Lung (tissue), 11 donors: ENCODE measurements at regions not wholly inside any gene's neighbourhood (a gene's known extent, or its start where the extent isn't known, plus 50 kb on each side); places are given as distances from the start of the nearest gene placed in this dataset.
"Not testable (repeated sequence)": the region's sequence is repeated elsewhere in the genome, so short reads cannot be mapped to it uniquely, and the experiment has no call there.

ENCODE experiments used
- ATAC-seq: fragments of 200-7000 bp; cut with Tn5 transposase; one replicate; pipeline ENCODE4 v1.9.1; 2020; ENCODE audit warnings: moderate number of reproducible peaks; ENCODE audit not compliant: insufficient read depth, low FRiP score
- DNase-seq, 3 donors: peaks; one replicate each; pipeline ENCODE4 v3.0.0-alpha.2; 2013 to 2017
- H3K27ac ChIP-seq, 2 donors: one replicate each; pipeline ENCODE4 v1.5.1; 2013; ENCODE audit warnings: mild to moderate bottlenecking in 2 of 2, moderate library complexity in 2 of 2, control low read depth in 1 of 2, inconsistent platforms in 1 of 2, low read depth in 1 of 2, low read length in 1 of 2
- H3K27me3 ChIP-seq, 3 donors: one replicate each; pipeline ENCODE4 v1.5.1; 2013; ENCODE audit warnings: low read length in 2 of 3; ENCODE audit not compliant: control insufficient read depth in 3 of 3, insufficient read depth in 3 of 3
- H3K36me3 ChIP-seq, 4 donors: one replicate each; pipeline ENCODE4 v1.5.1; 2013; ENCODE audit warnings: low read length in 4 of 4, mild to moderate bottlenecking in 1 of 4, moderate library complexity in 1 of 4; ENCODE audit not compliant: control insufficient read depth in 4 of 4, insufficient read depth in 4 of 4
- H3K4me1 ChIP-seq, 5 donors: one replicate each; pipeline ENCODE4 v1.5.1; 2013; ENCODE audit warnings: low read length in 5 of 5, mild to moderate bottlenecking in 2 of 5, moderate library complexity in 1 of 5; ENCODE audit not compliant: control insufficient read depth in 5 of 5, insufficient read depth in 5 of 5
- H3K4me3 ChIP-seq: one replicate; pipeline ENCODE4 v1.5.1; 2013; ENCODE audit warnings: mild to moderate bottlenecking, control low read depth, moderate library complexity
- H3K9ac ChIP-seq, 2 donors: one replicate each; pipeline ENCODE4 v1.5.1; 2013; ENCODE audit warnings: low read length in 2 of 2, control low read depth in 1 of 2; ENCODE audit not compliant: insufficient read depth in 1 of 2
- H3K9me3 ChIP-seq, 4 donors: one replicate each; pipeline ENCODE4 v1.5.1; 2013; ENCODE audit warnings: low read length in 3 of 4, mild to moderate bottlenecking in 1 of 4, moderate library complexity in 1 of 4; ENCODE audit not compliant: control insufficient read depth in 4 of 4, insufficient read depth in 3 of 4
- WGBS, 2 donors: extraction: QIAGEN DNeasy Blood & Tissue Kit; methylation state at CpG; one replicate each; pipeline ENCODE4 v1.1.7; 2013; 5-methylcytosine and 5-hydroxymethylcytosine counted together
- TF ChIP-seq, protein P1 (sequence below): IDR thresholded peaks from 2 replicates; pipeline ENCODE4 v1.5.1; 2012; ENCODE audit warnings: mild to moderate bottlenecking; ENCODE audit errors: control extremely low read depth, extremely low read depth
- donor health status: control.
- donor health status: control.
- donor health status: Bipolar disorder and iron deficiency.
- donor health status: healthy.
- donor health status: DM: yes; HTN: yes; CAD: no.

DNA sequence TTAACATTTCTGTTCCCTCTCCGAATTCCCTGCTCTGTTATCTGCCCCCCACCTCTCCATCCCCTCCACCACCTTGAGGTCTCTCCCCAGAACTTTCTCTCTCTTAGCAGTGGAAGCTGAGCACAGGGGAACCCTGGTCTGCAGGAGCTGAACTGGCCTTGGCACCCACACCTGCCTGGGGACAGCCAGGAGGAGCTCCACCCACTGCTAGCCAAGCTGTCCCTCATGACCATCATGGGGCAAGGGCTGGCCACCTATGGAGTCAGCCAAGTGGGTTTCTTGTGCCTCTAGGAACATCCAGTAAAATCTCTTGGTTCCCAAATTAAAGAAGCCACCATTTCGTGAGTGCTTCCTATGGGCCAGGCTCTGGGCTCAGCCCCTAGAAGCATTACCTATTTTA, 276.4 kb upstream of the TLE3 start:
- TF ChIP-seq, protein P1, sequence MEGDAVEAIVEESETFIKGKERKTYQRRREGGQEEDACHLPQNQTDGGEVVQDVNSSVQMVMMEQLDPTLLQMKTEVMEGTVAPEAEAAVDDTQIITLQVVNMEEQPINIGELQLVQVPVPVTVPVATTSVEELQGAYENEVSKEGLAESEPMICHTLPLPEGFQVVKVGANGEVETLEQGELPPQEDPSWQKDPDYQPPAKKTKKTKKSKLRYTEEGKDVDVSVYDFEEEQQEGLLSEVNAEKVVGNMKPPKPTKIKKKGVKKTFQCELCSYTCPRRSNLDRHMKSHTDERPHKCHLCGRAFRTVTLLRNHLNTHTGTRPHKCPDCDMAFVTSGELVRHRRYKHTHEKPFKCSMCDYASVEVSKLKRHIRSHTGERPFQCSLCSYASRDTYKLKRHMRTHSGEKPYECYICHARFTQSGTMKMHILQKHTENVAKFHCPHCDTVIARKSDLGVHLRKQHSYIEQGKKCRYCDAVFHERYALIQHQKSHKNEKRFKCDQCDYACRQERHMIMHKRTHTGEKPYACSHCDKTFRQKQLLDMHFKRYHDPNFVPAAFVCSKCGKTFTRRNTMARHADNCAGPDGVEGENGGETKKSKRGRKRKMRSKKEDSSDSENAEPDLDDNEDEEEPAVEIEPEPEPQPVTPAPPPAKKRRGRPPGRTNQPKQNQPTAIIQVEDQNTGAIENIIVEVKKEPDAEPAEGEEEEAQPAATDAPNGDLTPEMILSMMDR: no peak
- Histone ChIP-seq H3K27me3 (peaks cover 0 to 4% (median 0%) of the 10 kb centered on the region in 3 donors), H3K4me3 (no peak overlapping the region), H3K9ac (no peak overlapping the region), H3K36me3 (no peaks in the 10 kb centered on the region), H3K4me1 (peaks cover 5 to 16% (median 8%) of the 10 kb centered on the region in 5 donors), H3K9me3 (no peaks in the 10 kb centered on the region), H3K27ac (no peak overlapping the region)
- WGBS, 2 donors: 95 to 100% methylated on average over 2 of the region's 2 CpGs
- DNase-seq (peak in 1 of 3 donors; percentile 8), ATAC-seq (no peak)

DNA sequence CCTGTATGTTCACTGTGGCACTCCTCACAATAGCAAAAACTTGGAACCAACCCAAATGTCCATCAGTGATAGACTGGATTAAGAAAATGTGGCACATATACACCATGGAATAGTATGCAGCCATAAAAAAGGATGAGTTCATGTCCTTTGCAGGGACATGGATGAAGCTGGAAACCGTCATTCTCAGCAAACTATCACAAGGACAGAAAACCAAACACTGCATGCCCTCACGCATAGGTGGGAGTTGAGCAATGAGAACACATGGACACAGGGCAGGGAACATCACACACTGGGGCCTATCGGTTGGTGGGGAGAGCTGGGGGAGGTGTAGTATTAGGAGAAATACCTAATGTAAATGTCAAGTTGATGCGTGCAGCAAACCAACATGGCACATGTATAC, 275.7 kb upstream of the TLE3 start:
- H3K9ac ChIP-seq, DNase-seq, H3K4me3 ChIP-seq, H3K27ac ChIP-seq, H3K27me3 ChIP-seq, H3K36me3 ChIP-seq, H3K9me3 ChIP-seq, ATAC-seq: not testable (repeated sequence)
- WGBS, 2 donors: 93 to 96% methylated on average over 4 of the region's 4 CpGs
- H3K4me1 ChIP-seq: peaks cover 5 to 16% (median 8%) of the 10 kb centered on the region in 5 donors

DNA sequence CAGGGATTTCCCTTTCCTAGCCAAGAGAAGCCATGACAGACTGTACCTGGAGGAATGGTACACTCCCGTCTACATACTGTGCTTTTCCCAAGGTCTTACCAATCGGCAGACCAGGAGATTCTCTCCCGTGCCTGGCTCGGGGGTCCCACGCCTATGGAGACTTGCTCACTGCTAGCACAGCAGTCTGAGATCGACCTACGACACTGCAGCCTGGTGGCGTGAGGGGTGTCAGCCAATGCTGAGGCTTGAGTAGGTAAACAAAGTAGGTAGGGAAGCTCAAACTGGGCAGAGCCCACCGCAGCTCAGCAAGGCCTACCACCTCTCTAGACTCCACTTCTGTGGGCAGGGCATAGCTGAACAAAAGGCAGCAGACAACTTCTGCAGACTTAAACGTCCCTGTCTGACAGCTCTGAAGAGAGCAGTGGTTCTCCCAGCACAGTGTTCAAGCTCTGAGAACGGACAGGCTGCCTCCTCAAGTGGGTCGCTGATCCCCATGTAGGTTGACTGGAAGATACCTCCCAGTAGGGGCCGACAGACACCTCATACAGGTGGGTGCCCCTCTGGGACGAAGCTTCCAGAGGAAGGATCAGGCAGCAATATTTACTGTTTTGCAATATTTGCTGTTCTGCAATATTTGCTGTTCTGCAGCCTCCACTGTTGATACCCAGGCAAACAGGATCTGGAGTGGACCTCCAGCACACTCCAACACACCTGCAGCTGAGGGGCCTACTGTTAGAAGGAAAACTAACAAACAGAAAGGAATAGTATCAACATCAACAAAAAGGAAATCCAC, 270.4 kb upstream of the TLE3 start:
- ATAC-seq, H3K36me3 ChIP-seq, H3K9me3 ChIP-seq, H3K9ac ChIP-seq, H3K27ac ChIP-seq, H3K27me3 ChIP-seq, H3K4me1 ChIP-seq, H3K4me3 ChIP-seq: not testable (repeated sequence)
- 78 to 82% methylated on average over 14 of the region's 14 CpGs for WGBS, 2 donors
- DNase-seq: peak in 1 of 3 donors; percentile 4

DNA sequence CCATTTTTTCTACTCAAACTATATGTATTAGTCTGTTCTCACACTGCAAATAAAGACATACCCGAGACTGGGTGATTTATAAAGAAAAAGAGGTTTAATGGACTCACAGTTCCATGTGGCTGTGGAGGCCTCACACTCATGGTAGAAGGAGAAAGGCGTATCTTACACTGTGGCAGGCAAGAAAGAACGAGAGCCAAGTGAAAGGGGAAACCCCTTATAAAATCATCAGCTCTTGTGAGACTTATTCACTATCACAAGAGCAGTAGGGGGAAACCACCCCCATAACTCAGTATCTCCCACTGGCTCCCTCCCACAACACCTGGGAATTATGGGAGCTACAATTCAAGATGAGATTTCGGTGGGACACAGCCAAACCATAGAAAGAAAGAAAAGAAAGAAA, 266.3 kb upstream of the TLE3 start:
- H3K9ac ChIP-seq, H3K27me3 ChIP-seq, DNase-seq, H3K36me3 ChIP-seq, H3K4me1 ChIP-seq, H3K27ac ChIP-seq, H3K4me3 ChIP-seq, ATAC-seq, H3K9me3 ChIP-seq: not testable (repeated sequence)
- 85 to 91% methylated on average over 4 of the region's 4 CpGs for WGBS, 2 donors

DNA sequence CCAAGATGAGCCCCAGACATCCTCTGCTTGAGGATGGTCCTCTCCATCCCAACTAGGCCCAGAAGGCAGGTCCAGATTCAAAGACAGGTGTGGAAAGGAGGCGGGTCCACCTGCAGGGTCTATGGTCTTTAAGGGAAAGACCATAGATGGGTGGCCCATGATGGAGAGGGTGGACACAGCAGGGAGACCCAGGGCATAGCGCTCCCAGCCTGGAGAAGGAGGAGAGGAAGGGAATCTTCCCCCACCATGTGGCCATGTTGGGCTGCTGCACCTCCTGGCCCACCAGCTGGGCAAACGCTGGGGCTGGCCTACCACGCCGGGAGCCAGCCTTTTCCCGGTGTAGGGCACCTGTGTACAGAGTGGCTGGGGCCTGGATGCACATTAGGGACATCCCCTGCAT, 265.2 kb upstream of the TLE3 start:
- H3K4me1 ChIP-seq: no peaks in the 10 kb centered on the region
- TF ChIP-seq, protein P1: peak; percentile 13
- 44 to 48% methylated on average over 6 of the region's 6 CpGs for WGBS, 2 donors
- H3K27me3 ChIP-seq: no peaks in the 10 kb centered on the region
- DNase-seq (peak; percentile 51 to 58 (median 52)), ATAC-seq (no peak)
- no peak overlapping the region for H3K9ac ChIP-seq
- H3K9me3 ChIP-seq: no peaks in the 10 kb centered on the region
- H3K4me3 ChIP-seq: no peak overlapping the region
- H3K36me3 ChIP-seq: no peaks in the 10 kb centered on the region
- H3K27ac ChIP-seq: no peak overlapping the region
